Mammary epithelial cell (primary cell): ENCODE measurements at regions not wholly inside any gene's neighbourhood (a gene's known extent, or its start where the extent isn't known, plus 50 kb on each side); places are given as distances from the start of the nearest gene placed in this dataset.

ENCODE experiments used
- CTCF ChIP-seq, 2 donors: IDR thresholded peaks in 1 of 2; conservative IDR thresholded peaks in 1 of 2; 2 replicates each; pipeline ENCODE4 v1.5.1; 2011 to 2012; ENCODE audit warnings: inconsistent platforms in 2 of 2, low read length in 2 of 2, mild to moderate bottlenecking in 2 of 2, control low read depth in 1 of 2, low read depth in 1 of 2; ENCODE audit not compliant: insufficient read depth in 1 of 2; ENCODE audit errors: extremely low read depth in 1 of 2
- EZH2 ChIP-seq: IDR thresholded peaks from 2 replicates; pipeline ENCODE4 v1.6.1; 2012; ENCODE audit warnings: low read length, inconsistent platforms, borderline replicate concordance

- TF ChIP-seq CTCF (conservative IDR thresholded peaks at IDR 0.05 in 1 of 2, IDR thresholded peaks at IDR 0.05 in 1 of 2; ENCODE audit: extremely low read depth in 1 of 2, insufficient read depth in 1 of 2, low read depth in 1 of 2, low read length in 2 of 2) = no peak
- no peak for TF ChIP-seq EZH2
Observed at GRCh38 chr2:185664384-185664783, 74.2 kb upstream of the FSIP2 start.
